C4-2B (cell line): ENCODE measurements at regions not wholly inside any gene's neighbourhood (a gene's known extent, or its start where the extent isn't known, plus 50 kb on each side); places are given as distances from the start of the nearest gene placed in this dataset.

Source experiments
- H3K27ac ChIP-seq: fragments of 450-650 bp; 2 replicates; pipeline ENCODE4 v1.5.1; 2017
- ZFX ChIP-seq: fragments of 450-650 bp; IDR thresholded peaks from 2 replicates; pipeline ENCODE4 v1.6.1; 2017
- TF ChIP-seq, protein P1 (sequence below): fragments of 450-650 bp; conservative IDR thresholded peaks from 2 replicates; pipeline ENCODE4 v1.5.1; 2017; ENCODE audit warnings: mild to moderate bottlenecking

DNA sequence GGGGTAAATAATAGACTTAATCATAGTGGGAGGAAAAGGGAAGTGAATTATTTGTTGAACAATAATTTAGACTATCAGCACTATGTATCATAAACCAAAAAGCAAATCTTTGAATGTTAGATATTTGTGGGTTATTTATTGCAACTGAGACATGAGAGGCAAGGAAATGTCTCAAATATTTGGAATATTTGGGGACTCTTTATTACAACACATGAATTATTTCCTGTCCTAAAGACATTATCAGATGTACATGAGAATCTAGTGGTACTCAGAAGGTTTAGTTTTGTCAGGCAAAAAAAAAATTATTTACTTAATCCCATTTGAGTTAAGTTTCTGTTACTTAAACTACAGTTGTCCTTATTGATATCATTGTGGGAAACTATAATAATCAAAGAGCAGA lies 91.1 kb downstream of the TLR4 start:
- H3K27ac ChIP-seq, result no peak overlapping the region
- TF ChIP-seq, protein P1, sequence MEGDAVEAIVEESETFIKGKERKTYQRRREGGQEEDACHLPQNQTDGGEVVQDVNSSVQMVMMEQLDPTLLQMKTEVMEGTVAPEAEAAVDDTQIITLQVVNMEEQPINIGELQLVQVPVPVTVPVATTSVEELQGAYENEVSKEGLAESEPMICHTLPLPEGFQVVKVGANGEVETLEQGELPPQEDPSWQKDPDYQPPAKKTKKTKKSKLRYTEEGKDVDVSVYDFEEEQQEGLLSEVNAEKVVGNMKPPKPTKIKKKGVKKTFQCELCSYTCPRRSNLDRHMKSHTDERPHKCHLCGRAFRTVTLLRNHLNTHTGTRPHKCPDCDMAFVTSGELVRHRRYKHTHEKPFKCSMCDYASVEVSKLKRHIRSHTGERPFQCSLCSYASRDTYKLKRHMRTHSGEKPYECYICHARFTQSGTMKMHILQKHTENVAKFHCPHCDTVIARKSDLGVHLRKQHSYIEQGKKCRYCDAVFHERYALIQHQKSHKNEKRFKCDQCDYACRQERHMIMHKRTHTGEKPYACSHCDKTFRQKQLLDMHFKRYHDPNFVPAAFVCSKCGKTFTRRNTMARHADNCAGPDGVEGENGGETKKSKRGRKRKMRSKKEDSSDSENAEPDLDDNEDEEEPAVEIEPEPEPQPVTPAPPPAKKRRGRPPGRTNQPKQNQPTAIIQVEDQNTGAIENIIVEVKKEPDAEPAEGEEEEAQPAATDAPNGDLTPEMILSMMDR, result no peak
- TF ChIP-seq ZFX, result no peak

DNA sequence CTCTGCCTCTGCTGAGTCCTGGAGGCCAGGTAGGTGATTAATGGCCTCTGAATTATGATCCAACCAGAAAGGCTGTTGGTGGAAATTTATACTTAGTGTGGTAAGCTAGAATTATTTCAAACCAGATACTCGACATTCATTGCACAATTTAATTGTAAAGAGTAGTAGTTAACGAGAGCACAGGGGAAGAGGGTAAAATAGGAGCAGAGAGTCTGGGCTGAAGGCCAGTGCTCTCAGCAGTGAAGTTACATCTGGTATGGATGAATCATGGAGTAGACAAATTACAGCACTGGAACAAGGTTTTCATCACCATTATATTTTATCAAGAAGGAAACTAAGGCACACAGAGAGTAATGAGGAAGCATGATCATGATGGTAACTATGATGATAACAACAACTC lies 92.5 kb downstream of the TLR4 start:
- no peak for TF ChIP-seq ZFX
- TF ChIP-seq, protein P1, result no peak

DNA sequence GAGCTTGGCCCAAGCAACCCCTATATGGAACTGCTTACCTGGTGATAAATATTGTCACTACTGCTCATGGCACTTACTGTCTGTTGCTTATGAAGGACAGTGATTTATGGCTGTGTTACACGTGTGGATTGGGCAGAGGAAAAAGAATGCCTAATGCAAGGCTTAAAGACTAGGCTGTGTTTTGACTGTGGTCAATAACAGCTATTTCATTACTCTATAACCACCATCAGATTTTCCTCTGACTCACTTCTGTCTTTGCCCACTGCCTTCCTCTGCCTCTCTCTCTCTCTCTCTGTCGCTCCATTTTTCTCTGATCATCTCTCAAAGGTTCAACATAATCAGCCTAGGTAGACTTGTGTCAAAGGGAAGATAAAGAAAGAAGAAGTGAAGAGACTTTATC lies 96.2 kb downstream of the TLR4 start:
- no peak for TF ChIP-seq ZFX
- TF ChIP-seq, protein P1, result no peak
- H3K27ac ChIP-seq, result no peak overlapping the region

More for the DNA sequence above, 92.5 kb downstream of the TLR4 start:
- no peak overlapping the region for H3K27ac ChIP-seq

DNA sequence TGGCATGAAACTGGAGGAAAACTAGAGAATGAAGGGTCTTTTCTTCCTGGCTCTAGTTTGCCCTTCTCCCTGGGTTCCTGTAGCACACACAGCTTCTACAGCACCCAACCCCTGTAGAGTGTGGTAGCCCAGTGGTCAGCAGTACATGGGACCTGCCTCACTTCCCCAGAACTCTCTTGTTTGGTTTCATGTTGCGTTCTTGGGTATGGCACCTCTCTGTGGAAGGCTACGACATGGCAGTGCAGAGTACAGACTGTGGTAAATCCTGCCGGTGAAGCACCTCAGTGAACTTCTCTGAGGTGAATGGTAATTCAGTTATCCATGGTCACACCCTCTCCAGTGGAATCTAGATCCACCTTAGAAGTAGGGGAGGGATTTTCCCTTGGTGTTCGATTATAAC lies 105.5 kb downstream of the TLR4 start:
- H3K27ac ChIP-seq, result no peak overlapping the region
- TF ChIP-seq ZFX, result no peak
- TF ChIP-seq, protein P1, result no peak

DNA sequence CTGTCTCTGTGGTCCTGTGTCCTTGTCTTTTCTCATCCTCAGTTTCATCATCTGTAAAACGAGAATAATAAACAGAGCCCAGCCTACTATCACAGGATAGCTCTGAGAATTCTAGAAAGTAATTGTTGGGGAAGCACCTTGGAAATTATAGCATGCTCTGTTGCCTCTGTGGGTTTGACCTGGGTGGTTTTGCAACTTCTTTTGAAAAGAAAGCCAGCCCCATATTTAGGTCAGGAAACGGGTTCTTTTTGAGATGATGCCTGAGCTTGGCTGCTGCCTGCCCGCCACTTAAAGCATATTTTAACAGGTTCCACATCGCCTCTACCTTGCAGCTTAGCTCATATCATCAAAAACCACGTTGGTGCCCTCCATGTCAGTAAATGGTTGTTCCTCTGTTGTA lies 111.1 kb downstream of the TLR4 start:
- no peak overlapping the region for H3K27ac ChIP-seq
- TF ChIP-seq, protein P1, result no peak
- TF ChIP-seq ZFX, result no peak

DNA sequence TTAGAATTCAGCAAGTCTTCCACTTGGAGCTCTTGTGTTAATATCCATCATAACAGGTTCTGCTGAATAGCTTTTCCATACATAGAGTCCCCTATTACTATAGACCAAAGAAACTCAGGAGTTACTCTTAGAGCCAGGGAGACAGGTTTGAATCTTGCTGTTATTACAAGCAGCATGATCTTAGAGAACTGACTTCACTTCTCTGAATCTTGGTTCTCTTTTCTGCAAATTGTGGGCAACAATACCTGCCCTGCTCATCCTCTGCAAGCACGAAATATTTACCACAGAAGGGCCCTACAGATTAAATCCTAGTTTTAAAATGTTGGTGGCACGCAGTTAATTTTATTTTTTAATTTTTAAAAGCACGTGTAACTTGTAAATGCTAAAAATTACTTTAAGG lies 111.7 kb downstream of the TLR4 start:
- no peak for TF ChIP-seq ZFX
- TF ChIP-seq, protein P1, result no peak

DNA sequence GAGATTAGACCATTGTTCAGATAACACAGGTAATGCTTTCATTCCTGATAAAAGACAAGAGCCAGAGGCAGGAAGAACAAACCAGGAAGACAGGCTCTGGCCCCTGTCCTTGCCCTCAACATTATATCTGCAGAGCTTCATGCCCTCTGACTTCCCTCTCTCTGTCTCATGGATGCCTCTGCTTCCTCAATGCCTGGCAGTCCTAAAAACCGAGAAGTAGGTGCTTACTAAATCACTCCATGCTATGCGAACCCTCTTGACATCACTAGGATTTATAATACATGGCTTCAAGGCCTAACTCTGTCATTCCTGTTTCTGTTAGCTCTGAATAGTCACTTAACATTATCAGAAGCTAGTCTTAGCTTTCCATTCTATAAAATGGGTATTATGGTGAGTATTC lies 117.8 kb downstream of the TLR4 start:
- TF ChIP-seq ZFX, result no peak
- TF ChIP-seq, protein P1, result no peak
- H3K27ac ChIP-seq, result no peak overlapping the region

More for the DNA sequence above, 111.7 kb downstream of the TLR4 start:
- H3K27ac ChIP-seq, result no peak overlapping the region
